Vagina (tissue), 2 donors: ENCODE measurements at regions not wholly inside any gene's neighbourhood (a gene's known extent, or its start where the extent isn't known, plus 50 kb on each side); places are given as distances from the start of the nearest gene placed in this dataset. TPM values are rescaled to one million over a fixed set of nuclear protein-coding genes. Genes with fewer than 3 reads are reported as not detected.

Experiments
- DNase-seq, 2 donors: peaks; one replicate each; pipeline ENCODE4 v3.0.0-alpha.2; 2017; ENCODE audit errors: extremely low spot score in 2 of 2
- H3K27ac ChIP-seq: fragments of 200-600 bp; sonication (generic); one replicate; pipeline ENCODE4 v1.5.1; 2019
- H3K27me3 ChIP-seq: fragments of 200-600 bp; sonication (generic); one replicate; pipeline ENCODE4 v1.5.1; 2019
- H3K36me3 ChIP-seq, 2 donors: fragments of 200-600 bp; sonication (generic); one replicate each; pipeline ENCODE4 v1.5.1; 2017 to 2019
- H3K4me1 ChIP-seq: fragments of 200-600 bp; sonication (generic); one replicate; pipeline ENCODE4 v1.5.1; 2019
- H3K4me3 ChIP-seq, 2 donors: fragments of 200-600 bp; sonication (generic); 1 replicate in 1 of 2; 2 replicates in 1 of 2; pipeline ENCODE4 v1.5.1; 2016 to 2019
- H3K9me3 ChIP-seq: fragments of 200-600 bp; sonication (generic); one replicate; pipeline ENCODE4 v1.5.1; 2019
- CTCF ChIP-seq, 3 experiments: fragments of 450-650 bp in 2 of 3; fragments of 200-600 bp in 1 of 3; sonication (generic) in 1 of 3; IDR thresholded peaks; one replicate each; pipeline ENCODE4 v1.5.1; 2017 to 2019; ENCODE audit warnings: antibody characterized with exemption in 3 of 3, mild to moderate bottlenecking in 2 of 3, moderate library complexity in 2 of 3
- POLR2A ChIP-seq, 2 donors: fragments of 450-650 bp; IDR thresholded peaks; one replicate each; pipeline ENCODE4 v1.6.1; 2017; ENCODE audit warnings: antibody characterized with exemption in 2 of 2, mild to moderate bottlenecking in 2 of 2, moderate library complexity in 2 of 2
- POLR2AphosphoS5 ChIP-seq, 2 donors: sonication (generic); formaldehyde crosslinking; IDR thresholded peaks; one replicate each; pipeline ENCODE4 v1.9.0; 2017; ENCODE audit warnings: antibody characterized with exemption in 2 of 2, mild to moderate bottlenecking in 2 of 2, low read depth in 1 of 2; ENCODE audit not compliant: insufficient read depth in 1 of 2
- intact Hi-C: fragments of 100-400 bp; cut with DNase I; formaldehyde crosslinking; loops from one replicate; pipeline ENCODE4 v1.15.1; 2023
- small RNA-seq: library from RNA; depleted of rRNA; stranded (forward); fragments of <200 nt; gene quantifications from one replicate; pipeline ENCODE3, GENCODE V24; 2016

DNA sequence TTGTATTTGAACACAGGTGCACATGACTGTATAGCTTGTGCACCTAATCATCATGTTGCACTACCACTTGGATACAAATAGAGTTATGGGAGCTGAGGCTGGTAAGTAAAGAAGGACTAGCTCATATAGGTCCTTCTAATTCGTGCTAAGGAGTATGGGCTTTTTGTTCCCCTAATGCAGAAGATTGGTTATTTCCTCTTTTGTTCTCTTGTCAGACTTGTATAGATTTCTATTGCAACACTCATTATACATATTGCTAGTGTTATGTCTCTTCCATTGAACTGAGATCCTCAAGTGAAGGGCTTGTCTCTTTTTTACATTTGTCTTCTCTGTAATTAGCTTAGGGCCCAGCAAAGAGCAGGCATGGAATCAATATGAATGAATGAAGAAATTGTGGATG is 54.1 kb upstream of the ARHGAP20 start:
- H3K27ac ChIP-seq = no peak overlapping the region
- no peak overlapping the region for H3K4me3 ChIP-seq
- H3K4me1 ChIP-seq = peaks cover 22% of the 10 kb centered on the region
- no peaks in the 10 kb centered on the region for H3K36me3 ChIP-seq
- intact Hi-C loops = no loop called here
- no peaks in the 10 kb centered on the region for H3K9me3 ChIP-seq
- H3K27me3 ChIP-seq = no peaks in the 10 kb centered on the region
- TF ChIP-seq CTCF (IDR thresholded peaks at IDR 0.05) = no peak
- TF ChIP-seq POLR2A (IDR thresholded peaks at IDR 0.05) = no peak
- TF ChIP-seq POLR2AphosphoS5 (IDR thresholded peaks at IDR 0.05; ENCODE audit: insufficient read depth in 1 of 2, low read depth in 1 of 2) = no peak
- no peak for DNase-seq

- TF ChIP-seq CTCF (IDR thresholded peaks at IDR 0.05) = no peak
- TF ChIP-seq POLR2A (IDR thresholded peaks at IDR 0.05) = no peak
- no peak for TF ChIP-seq POLR2AphosphoS5 (IDR thresholded peaks at IDR 0.05; ENCODE audit: insufficient read depth in 1 of 2, low read depth in 1 of 2)
- Histone ChIP-seq H3K36me3 (no peaks in the 10 kb centered on the region), H3K27ac (no peak overlapping the region), H3K4me1 (peaks cover 30% of the 10 kb centered on the region), H3K9me3 (no peaks in the 10 kb centered on the region), H3K27me3 (no peaks in the 10 kb centered on the region), H3K4me3 (no peak overlapping the region)
- intact Hi-C loops = no loop called here
- DNase-seq = no peak
These were observed 52.2 kb upstream of the ARHGAP20 start for GRCh38 chr11:110764485-110764884.

DNA sequence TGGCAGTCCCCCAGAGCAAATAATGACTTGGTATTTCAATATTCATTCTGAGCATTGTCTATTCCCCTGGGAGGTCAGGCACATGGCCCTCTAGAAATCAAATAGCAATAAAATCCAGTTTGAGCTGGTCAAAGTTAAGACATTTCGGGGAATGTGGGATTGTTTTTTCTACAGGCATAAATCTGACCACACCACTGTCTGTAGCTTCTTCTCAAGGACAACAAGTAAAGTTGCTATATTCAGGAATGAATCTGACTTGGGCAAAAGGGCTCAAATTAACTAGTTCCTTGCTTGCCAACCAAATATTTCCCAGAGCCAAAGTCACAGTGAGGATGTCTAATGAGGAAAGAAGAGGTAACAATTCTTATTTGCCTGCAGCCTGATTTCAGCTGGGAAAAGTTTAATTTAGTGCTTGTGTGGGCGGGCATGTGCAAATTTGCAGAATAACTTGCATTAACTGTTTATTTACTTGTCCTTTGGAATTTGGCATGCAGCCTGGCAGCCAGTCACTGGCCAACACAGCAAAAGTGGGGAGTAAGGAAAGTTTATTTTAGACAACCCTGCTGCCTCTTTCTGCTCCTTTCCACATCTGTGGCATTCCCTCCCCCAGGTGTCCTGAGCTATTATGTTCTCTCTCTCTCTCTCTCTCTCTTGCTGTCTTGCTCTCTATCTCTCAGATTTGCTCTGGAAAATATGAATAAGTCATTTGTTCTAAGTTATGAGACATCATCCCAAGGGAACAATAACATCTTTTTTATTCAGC is 51.2 kb upstream of the ARHGAP20 start:
- H3K36me3 ChIP-seq = no peaks in the 10 kb centered on the region
- no peaks in the 10 kb centered on the region for H3K9me3 ChIP-seq
- H3K4me1 ChIP-seq = peaks cover 30% of the 10 kb centered on the region
- no peak for DNase-seq
- H3K27ac ChIP-seq = peak overlapping the region; percentile 36
- intact Hi-C loops = no loop called here
- TF ChIP-seq POLR2AphosphoS5 (IDR thresholded peaks at IDR 0.05; ENCODE audit: insufficient read depth in 1 of 2, low read depth in 1 of 2) (no peak), CTCF (IDR thresholded peaks at IDR 0.05) (no peak), POLR2A (IDR thresholded peaks at IDR 0.05) (no peak)
- no peaks in the 10 kb centered on the region for H3K27me3 ChIP-seq
- H3K4me3 ChIP-seq = no peak overlapping the region

DNA sequence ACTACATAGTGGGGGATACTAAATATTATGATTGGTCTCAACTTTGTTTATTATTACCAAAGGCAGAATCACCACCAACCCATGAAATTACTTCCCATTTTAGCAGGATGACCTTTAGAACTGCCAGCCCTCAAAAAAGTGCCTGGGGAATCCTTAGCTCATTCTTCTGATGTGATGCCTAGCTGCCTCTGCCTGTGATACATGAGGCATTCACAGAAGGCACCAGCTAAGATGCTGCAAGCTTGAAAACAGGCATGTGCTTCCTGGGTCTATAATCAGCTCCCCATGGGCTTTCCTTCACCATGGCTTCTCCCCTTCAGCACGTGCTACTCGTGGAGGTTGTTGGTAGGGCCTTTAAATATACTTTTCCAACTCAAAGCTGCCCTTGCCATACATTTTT is 50.4 kb upstream of the ARHGAP20 start:
- H3K36me3 ChIP-seq = no peaks in the 10 kb centered on the region
- H3K4me3 ChIP-seq = no peak overlapping the region
- no peaks in the 10 kb centered on the region for H3K9me3 ChIP-seq
- intact Hi-C loops = no loop called here
- peaks cover 30% of the 10 kb centered on the region for H3K4me1 ChIP-seq
- H3K27ac ChIP-seq = no peak overlapping the region
- no peak for DNase-seq
- TF ChIP-seq POLR2AphosphoS5 (IDR thresholded peaks at IDR 0.05; ENCODE audit: insufficient read depth in 1 of 2, low read depth in 1 of 2) = no peak
- no peak for TF ChIP-seq CTCF (IDR thresholded peaks at IDR 0.05)
- TF ChIP-seq POLR2A (IDR thresholded peaks at IDR 0.05) = no peak
- no peaks in the 10 kb centered on the region for H3K27me3 ChIP-seq

Small RNA genes lying in the stretch of these regions (small RNA-seq; reads per million reads assigned to genes)
- gene AP002963.1 = not detected
- not detected for gene RNA5SP350
